Testis (tissue), 2 donors: ENCODE measurements at regions not wholly inside any gene's neighbourhood (a gene's known extent, or its start where the extent isn't known, plus 50 kb on each side); places are given as distances from the start of the nearest gene placed in this dataset.

Experiments
- POLR2A ChIP-seq: fragments of 450-650 bp; IDR thresholded peaks from one replicate; pipeline ENCODE4 v1.6.1; 2017; ENCODE audit warnings: antibody characterized with exemption, mild to moderate bottlenecking, moderate library complexity
- TF ChIP-seq, protein P1 (sequence below), 3 experiments: fragments of 450-650 bp in 2 of 3; fragments of 200-600 bp in 1 of 3; sonication (generic) in 1 of 3; IDR thresholded peaks; one replicate each; pipeline ENCODE4 v1.5.1; 2016 to 2019; ENCODE audit warnings: antibody characterized with exemption in 3 of 3, mild to moderate bottlenecking in 2 of 3, moderate library complexity in 1 of 3

DNA sequence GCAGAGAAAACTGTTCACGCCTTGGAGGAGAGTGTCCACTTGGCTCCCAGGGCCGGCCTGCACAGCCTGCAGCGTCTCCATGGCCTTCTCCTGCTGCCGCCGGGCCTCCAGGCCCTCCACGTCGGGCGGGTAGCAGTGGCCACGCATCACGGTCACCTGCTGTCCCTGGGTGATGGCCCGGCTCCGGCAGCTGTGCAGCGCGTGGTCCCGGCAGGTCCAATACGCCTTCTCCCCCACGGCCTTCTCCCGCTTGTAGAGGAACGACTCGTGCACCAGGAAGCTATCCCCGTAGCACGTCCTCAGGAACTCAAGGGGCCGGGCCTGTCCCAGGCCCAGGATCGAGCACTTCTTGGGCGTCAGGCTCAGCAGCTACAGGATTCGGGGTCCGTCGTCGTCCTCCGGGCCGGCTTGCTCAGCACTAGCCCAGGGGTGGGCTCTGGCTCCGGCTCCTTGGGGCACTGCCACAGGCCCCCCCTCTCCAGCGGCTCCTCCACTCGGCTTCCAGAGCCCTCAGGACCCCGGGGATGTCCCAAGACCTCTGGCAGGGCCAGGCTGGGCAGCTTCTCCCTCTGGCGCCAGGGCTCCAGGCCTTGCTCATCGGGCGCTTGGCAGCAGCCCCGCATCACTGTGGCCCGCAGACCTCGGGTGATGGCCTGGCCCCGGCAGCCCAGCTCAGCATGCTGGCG lies 83.6 kb upstream of the FXR1 start:
- TF ChIP-seq, protein P1, sequence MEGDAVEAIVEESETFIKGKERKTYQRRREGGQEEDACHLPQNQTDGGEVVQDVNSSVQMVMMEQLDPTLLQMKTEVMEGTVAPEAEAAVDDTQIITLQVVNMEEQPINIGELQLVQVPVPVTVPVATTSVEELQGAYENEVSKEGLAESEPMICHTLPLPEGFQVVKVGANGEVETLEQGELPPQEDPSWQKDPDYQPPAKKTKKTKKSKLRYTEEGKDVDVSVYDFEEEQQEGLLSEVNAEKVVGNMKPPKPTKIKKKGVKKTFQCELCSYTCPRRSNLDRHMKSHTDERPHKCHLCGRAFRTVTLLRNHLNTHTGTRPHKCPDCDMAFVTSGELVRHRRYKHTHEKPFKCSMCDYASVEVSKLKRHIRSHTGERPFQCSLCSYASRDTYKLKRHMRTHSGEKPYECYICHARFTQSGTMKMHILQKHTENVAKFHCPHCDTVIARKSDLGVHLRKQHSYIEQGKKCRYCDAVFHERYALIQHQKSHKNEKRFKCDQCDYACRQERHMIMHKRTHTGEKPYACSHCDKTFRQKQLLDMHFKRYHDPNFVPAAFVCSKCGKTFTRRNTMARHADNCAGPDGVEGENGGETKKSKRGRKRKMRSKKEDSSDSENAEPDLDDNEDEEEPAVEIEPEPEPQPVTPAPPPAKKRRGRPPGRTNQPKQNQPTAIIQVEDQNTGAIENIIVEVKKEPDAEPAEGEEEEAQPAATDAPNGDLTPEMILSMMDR (IDR thresholded peaks at IDR 0.05): no peak
- no peak for TF ChIP-seq POLR2A
